Peyer's patch (tissue), 4 donors: ENCODE measurements at regions not wholly inside any gene's neighbourhood (a gene's known extent, or its start where the extent isn't known, plus 50 kb on each side); places are given as distances from the start of the nearest gene placed in this dataset.

Experiments
- POLR2A ChIP-seq, 2 donors: fragments of 450-650 bp; IDR thresholded peaks; one replicate each; pipeline ENCODE4 v1.5.1; 2017; ENCODE audit warnings: antibody characterized with exemption in 2 of 2, mild to moderate bottlenecking in 2 of 2, moderate library complexity in 2 of 2
- TF ChIP-seq, protein P1 (sequence below), 6 experiments: fragments of 450-650 bp in 4 of 6; fragments of 200-600 bp in 2 of 6; sonication (generic) in 1 of 6; IDR thresholded peaks; one replicate each; pipeline ENCODE4 v1.5.1; 2017 to 2019; ENCODE audit warnings: antibody characterized with exemption in 6 of 6, mild to moderate bottlenecking in 3 of 6, moderate library complexity in 1 of 6

- TF ChIP-seq, protein P1, sequence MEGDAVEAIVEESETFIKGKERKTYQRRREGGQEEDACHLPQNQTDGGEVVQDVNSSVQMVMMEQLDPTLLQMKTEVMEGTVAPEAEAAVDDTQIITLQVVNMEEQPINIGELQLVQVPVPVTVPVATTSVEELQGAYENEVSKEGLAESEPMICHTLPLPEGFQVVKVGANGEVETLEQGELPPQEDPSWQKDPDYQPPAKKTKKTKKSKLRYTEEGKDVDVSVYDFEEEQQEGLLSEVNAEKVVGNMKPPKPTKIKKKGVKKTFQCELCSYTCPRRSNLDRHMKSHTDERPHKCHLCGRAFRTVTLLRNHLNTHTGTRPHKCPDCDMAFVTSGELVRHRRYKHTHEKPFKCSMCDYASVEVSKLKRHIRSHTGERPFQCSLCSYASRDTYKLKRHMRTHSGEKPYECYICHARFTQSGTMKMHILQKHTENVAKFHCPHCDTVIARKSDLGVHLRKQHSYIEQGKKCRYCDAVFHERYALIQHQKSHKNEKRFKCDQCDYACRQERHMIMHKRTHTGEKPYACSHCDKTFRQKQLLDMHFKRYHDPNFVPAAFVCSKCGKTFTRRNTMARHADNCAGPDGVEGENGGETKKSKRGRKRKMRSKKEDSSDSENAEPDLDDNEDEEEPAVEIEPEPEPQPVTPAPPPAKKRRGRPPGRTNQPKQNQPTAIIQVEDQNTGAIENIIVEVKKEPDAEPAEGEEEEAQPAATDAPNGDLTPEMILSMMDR (IDR thresholded peaks at IDR 0.05), result no peak
- TF ChIP-seq POLR2A (IDR thresholded peaks at IDR 0.05), result no peak
Measured at GRCh38 chr6:87925373-87926060, 122.1 kb upstream of the SPACA1 start.
